ENCODE measurements at regions not wholly inside any gene's neighbourhood (a gene's known extent, or its start where the extent isn't known, plus 50 kb on each side); places are given as distances from the start of the nearest gene placed in this dataset.

DNA sequence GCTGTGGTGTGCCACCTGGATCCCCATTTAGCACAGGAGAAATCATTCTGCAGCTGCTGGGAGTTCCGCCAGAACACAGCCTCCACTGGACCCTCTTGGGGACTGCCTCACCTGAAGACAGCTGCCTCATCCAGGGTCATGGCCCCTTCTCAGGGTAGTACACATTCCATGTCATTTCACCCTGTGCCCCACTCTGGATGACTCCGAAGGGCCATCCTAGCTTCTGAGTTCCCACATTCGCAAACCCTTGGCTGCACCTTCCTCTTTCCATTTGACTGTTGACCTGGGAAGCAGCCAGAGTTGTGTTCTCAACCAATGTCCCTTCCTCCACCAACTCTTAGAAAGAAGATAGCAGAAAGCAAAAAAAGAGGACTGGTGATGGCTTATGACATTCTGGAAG is 125.6 kb upstream of the TBX20 start:
- H3K79me2 ChIP-seq (ENCODE audit: insufficient read depth, low read length) = no peaks in the 10 kb centered on the region
- no peak overlapping the region for H3K27ac ChIP-seq (ENCODE audit: low read length)
- ATAC-seq (ENCODE audit: insufficient read depth, low read depth) = no peak
- H3K9me3 ChIP-seq (ENCODE audit: insufficient read depth, low read length, severe bottlenecking) = no peaks in the 10 kb centered on the region
- no peak overlapping the region for H3K9ac ChIP-seq (ENCODE audit: low read depth, low read length)
- peaks cover 2% of the 10 kb centered on the region for H3K27me3 ChIP-seq (ENCODE audit: insufficient read depth, low read length, poor library complexity)
- no peak overlapping the region for H3K4me3 ChIP-seq (ENCODE audit: low read depth in 1 of 2, low read length in 2 of 2)
- no peaks in the 10 kb centered on the region for H4K20me1 ChIP-seq (ENCODE audit: insufficient read depth, low read length)
- H2AFZ ChIP-seq (ENCODE audit: low read depth, low read length) = no peak overlapping the region
- no peak for DNase-seq
- H3K4me1 ChIP-seq (ENCODE audit: insufficient read depth, low read length) = no peaks in the 10 kb centered on the region
- H3K4me2 ChIP-seq (ENCODE audit: insufficient read depth, low read length) = no peak overlapping the region
- H3K36me3 ChIP-seq (ENCODE audit: insufficient read depth, low read length) = no peaks in the 10 kb centered on the region
- TF ChIP-seq, protein P1, sequence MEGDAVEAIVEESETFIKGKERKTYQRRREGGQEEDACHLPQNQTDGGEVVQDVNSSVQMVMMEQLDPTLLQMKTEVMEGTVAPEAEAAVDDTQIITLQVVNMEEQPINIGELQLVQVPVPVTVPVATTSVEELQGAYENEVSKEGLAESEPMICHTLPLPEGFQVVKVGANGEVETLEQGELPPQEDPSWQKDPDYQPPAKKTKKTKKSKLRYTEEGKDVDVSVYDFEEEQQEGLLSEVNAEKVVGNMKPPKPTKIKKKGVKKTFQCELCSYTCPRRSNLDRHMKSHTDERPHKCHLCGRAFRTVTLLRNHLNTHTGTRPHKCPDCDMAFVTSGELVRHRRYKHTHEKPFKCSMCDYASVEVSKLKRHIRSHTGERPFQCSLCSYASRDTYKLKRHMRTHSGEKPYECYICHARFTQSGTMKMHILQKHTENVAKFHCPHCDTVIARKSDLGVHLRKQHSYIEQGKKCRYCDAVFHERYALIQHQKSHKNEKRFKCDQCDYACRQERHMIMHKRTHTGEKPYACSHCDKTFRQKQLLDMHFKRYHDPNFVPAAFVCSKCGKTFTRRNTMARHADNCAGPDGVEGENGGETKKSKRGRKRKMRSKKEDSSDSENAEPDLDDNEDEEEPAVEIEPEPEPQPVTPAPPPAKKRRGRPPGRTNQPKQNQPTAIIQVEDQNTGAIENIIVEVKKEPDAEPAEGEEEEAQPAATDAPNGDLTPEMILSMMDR (IDR thresholded peaks at IDR 0.05; ENCODE audit: borderline replicate concordance, extremely low read depth, low read length, poor library complexity, severe bottlenecking) = no peak
- TF ChIP-seq EZH2 (IDR thresholded peaks at IDR 0.05; ENCODE audit: borderline replicate concordance, low read depth, low read length, severe bottlenecking) = no peak

DNA sequence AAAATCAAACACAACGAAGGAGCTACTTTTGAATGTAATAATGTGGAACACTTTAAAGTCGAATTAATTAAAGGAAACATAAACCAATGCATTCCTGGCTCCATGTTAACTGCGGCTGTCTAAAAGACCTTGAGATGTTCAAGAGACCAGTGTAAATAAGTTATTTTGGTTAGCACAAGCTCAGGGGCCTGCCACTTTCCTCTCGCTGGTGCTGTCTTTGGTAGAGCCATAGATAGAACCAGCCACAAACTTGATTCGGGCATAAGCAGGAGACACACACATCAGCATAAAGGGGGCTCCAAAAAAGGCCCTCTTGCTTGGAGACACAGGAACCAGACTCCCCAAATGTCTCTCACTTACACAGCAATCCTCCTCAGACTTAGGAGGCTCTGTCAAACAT is 121.6 kb upstream of the TBX20 start:
- Histone ChIP-seq H3K4me2 (ENCODE audit: insufficient read depth, low read length) (no peak overlapping the region), H3K79me2 (ENCODE audit: insufficient read depth, low read length) (no peaks in the 10 kb centered on the region), H3K4me3 (ENCODE audit: low read depth in 1 of 2, low read length in 2 of 2) (no peak overlapping the region), H3K36me3 (ENCODE audit: insufficient read depth, low read length) (no peaks in the 10 kb centered on the region), H4K20me1 (ENCODE audit: insufficient read depth, low read length) (no peaks in the 10 kb centered on the region), H3K9ac (ENCODE audit: low read depth, low read length) (no peak overlapping the region), H2AFZ (ENCODE audit: low read depth, low read length) (no peak overlapping the region), H3K27ac (ENCODE audit: low read length) (no peak overlapping the region), H3K4me1 (ENCODE audit: insufficient read depth, low read length) (no peaks in the 10 kb centered on the region), H3K27me3 (ENCODE audit: insufficient read depth, low read length, poor library complexity) (peaks cover under 1% of the 10 kb centered on the region), H3K9me3 (ENCODE audit: insufficient read depth, low read length, severe bottlenecking) (no peaks in the 10 kb centered on the region)
- no peak for ATAC-seq (ENCODE audit: insufficient read depth, low read depth)
- no peak for TF ChIP-seq EZH2 (IDR thresholded peaks at IDR 0.05; ENCODE audit: borderline replicate concordance, low read depth, low read length, severe bottlenecking)
- TF ChIP-seq, protein P1 (IDR thresholded peaks at IDR 0.05; ENCODE audit: borderline replicate concordance, extremely low read depth, low read length, poor library complexity, severe bottlenecking) = no peak
- no peak for DNase-seq

DNA sequence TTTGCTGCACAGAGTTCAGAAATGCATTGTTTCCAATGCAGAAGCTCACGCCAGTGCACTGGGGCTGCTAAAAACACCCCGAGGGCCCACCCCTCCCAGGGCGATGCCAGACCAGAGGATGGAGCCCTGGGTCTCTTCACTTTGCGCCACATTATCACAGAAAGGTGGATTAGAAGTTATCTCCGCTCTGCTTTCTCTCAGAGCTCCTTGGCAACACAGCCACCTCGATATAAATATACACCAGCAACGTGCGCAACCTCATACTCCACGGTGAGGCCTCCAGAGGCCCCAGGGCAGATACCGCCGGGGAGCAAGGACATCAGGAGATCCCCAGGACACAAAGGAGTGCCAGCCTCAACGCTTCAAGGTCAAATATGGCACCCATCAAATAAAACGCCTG is 121.0 kb upstream of the TBX20 start:
- H3K79me2 ChIP-seq (ENCODE audit: insufficient read depth, low read length) = no peaks in the 10 kb centered on the region
- H3K4me1 ChIP-seq (ENCODE audit: insufficient read depth, low read length) = no peaks in the 10 kb centered on the region
- no peak for DNase-seq
- TF ChIP-seq EZH2 (IDR thresholded peaks at IDR 0.05; ENCODE audit: borderline replicate concordance, low read depth, low read length, severe bottlenecking) = no peak
- TF ChIP-seq, protein P1 (IDR thresholded peaks at IDR 0.05; ENCODE audit: borderline replicate concordance, extremely low read depth, low read length, poor library complexity, severe bottlenecking) = no peak
- no peaks in the 10 kb centered on the region for H3K9me3 ChIP-seq (ENCODE audit: insufficient read depth, low read length, severe bottlenecking)
- H2AFZ ChIP-seq (ENCODE audit: low read depth, low read length) = no peak overlapping the region
- H3K4me2 ChIP-seq (ENCODE audit: insufficient read depth, low read length) = no peak overlapping the region
- H3K27me3 ChIP-seq (ENCODE audit: insufficient read depth, low read length, poor library complexity) = no peaks in the 10 kb centered on the region
- H3K9ac ChIP-seq (ENCODE audit: low read depth, low read length) = no peak overlapping the region
- H4K20me1 ChIP-seq (ENCODE audit: insufficient read depth, low read length) = no peaks in the 10 kb centered on the region
- no peak overlapping the region for H3K4me3 ChIP-seq (ENCODE audit: low read depth in 1 of 2, low read length in 2 of 2)
- H3K36me3 ChIP-seq (ENCODE audit: insufficient read depth, low read length) = no peaks in the 10 kb centered on the region
- H3K27ac ChIP-seq (ENCODE audit: low read length) = no peak overlapping the region
- ATAC-seq (ENCODE audit: insufficient read depth, low read depth) = no peak

DNA sequence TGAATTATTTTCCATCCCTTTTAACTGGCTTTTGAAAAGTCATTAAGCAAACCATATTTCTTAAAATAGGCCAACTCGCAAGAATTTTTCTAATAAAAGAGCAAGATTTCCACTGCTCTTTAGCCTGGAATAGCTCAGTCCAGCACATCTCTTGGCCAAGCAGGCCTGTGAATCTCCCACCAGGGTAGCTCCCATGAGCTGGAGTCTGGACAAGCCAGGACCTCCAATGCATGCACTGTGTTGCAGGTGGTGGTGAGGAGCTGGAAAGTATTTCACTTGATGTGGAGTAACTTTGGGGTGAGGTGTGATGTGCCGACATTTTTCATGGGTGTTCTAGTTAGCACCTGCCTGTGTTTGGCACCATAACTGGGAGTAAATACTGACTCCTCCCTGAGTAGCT is 117.3 kb upstream of the TBX20 start:
- Histone ChIP-seq H3K9me3 (ENCODE audit: insufficient read depth, low read length, severe bottlenecking) (no peaks in the 10 kb centered on the region), H2AFZ (ENCODE audit: low read depth, low read length) (no peak overlapping the region), H3K27me3 (ENCODE audit: insufficient read depth, low read length, poor library complexity) (peaks cover 7% of the 10 kb centered on the region), H3K4me2 (ENCODE audit: insufficient read depth, low read length) (no peak overlapping the region), H3K27ac (ENCODE audit: low read length) (no peak overlapping the region), H4K20me1 (ENCODE audit: insufficient read depth, low read length) (no peaks in the 10 kb centered on the region), H3K79me2 (ENCODE audit: insufficient read depth, low read length) (no peaks in the 10 kb centered on the region), H3K4me1 (ENCODE audit: insufficient read depth, low read length) (no peaks in the 10 kb centered on the region), H3K4me3 (ENCODE audit: low read depth in 1 of 2, low read length in 2 of 2) (no peak overlapping the region), H3K9ac (ENCODE audit: low read depth, low read length) (no peak overlapping the region), H3K36me3 (ENCODE audit: insufficient read depth, low read length) (no peaks in the 10 kb centered on the region)
- ATAC-seq (ENCODE audit: insufficient read depth, low read depth) (no peak), DNase-seq (no peak)
- TF ChIP-seq, protein P1 (IDR thresholded peaks at IDR 0.05; ENCODE audit: borderline replicate concordance, extremely low read depth, low read length, poor library complexity, severe bottlenecking) = no peak
- no peak for TF ChIP-seq EZH2 (IDR thresholded peaks at IDR 0.05; ENCODE audit: borderline replicate concordance, low read depth, low read length, severe bottlenecking)

All from DND-41 (cell line).